ENCODE measurements at regions not wholly inside any gene's neighbourhood (a gene's known extent, or its start where the extent isn't known, plus 50 kb on each side); places are given as distances from the start of the nearest gene placed in this dataset.
"Not testable (repeated sequence)": the region's sequence is repeated elsewhere in the genome, so short reads cannot be mapped to it uniquely, and the experiment has no call there.

GRCh38 chr4:26204911-26205370 lies 115.9 kb upstream of the RBPJ start:
- Histone ChIP-seq H3K4me1 (no peaks in the 10 kb centered on the region), H3K9ac (ENCODE audit: low read depth in 2 of 2, low read length in 2 of 2) (no peak overlapping the region), H3K9me3 (no peaks in the 10 kb centered on the region), H3K27ac (no peak overlapping the region), H3K36me3 (no peaks in the 10 kb centered on the region), H3K27me3 (no peaks in the 10 kb centered on the region), H3K4me3 (no peak overlapping the region)
- intact Hi-C loops (cut with DNase I): no loop called here
- TF ChIP-seq CTCF (IDR thresholded peaks at IDR 0.05): no peak
- DNase-seq: no peak

GRCh38 chr4:26206339-26206738 lies 114.5 kb upstream of the RBPJ start:
- no peak overlapping the region for H3K9ac ChIP-seq (ENCODE audit: low read depth in 2 of 2, low read length in 2 of 2)
- H3K27ac ChIP-seq: no peak overlapping the region
- H3K4me3 ChIP-seq: no peak overlapping the region
- no peaks in the 10 kb centered on the region for H3K36me3 ChIP-seq
- intact Hi-C loops (cut with DNase I): no loop called here
- DNase-seq: no peak
- no peak for TF ChIP-seq CTCF (IDR thresholded peaks at IDR 0.05)
- no peaks in the 10 kb centered on the region for H3K4me1 ChIP-seq
- H3K27me3 ChIP-seq: no peaks in the 10 kb centered on the region
- H3K9me3 ChIP-seq: no peaks in the 10 kb centered on the region

GRCh38 chr4:26206999-26207398 lies 113.8 kb upstream of the RBPJ start:
- H3K27me3 ChIP-seq: no peaks in the 10 kb centered on the region
- intact Hi-C loops (cut with DNase I): no loop called here
- TF ChIP-seq CTCF (IDR thresholded peaks at IDR 0.05): no peak
- no peaks in the 10 kb centered on the region for H3K9me3 ChIP-seq
- no peak overlapping the region for H3K27ac ChIP-seq
- H3K36me3 ChIP-seq: no peaks in the 10 kb centered on the region
- H3K4me1 ChIP-seq: no peaks in the 10 kb centered on the region
- DNase-seq: no peak
- no peak overlapping the region for H3K4me3 ChIP-seq
- H3K9ac ChIP-seq (ENCODE audit: low read depth in 2 of 2, low read length in 2 of 2): no peak overlapping the region

GRCh38 chr4:26207631-26208030 lies 113.2 kb upstream of the RBPJ start:
- Histone ChIP-seq H3K9ac (ENCODE audit: low read depth in 2 of 2, low read length in 2 of 2) (no peak overlapping the region), H3K4me1 (no peaks in the 10 kb centered on the region), H3K9me3 (no peaks in the 10 kb centered on the region), H3K27me3 (no peaks in the 10 kb centered on the region), H3K36me3 (no peaks in the 10 kb centered on the region), H3K4me3 (no peak overlapping the region), H3K27ac (no peak overlapping the region)
- TF ChIP-seq CTCF (IDR thresholded peaks at IDR 0.05): no peak
- no peak for DNase-seq
- intact Hi-C loops (cut with DNase I): no loop called here

- Histone ChIP-seq H3K27me3 (no peaks in the 10 kb centered on the region), H3K9ac (ENCODE audit: low read depth in 2 of 2, low read length in 2 of 2) (no peak overlapping the region), H3K36me3 (no peaks in the 10 kb centered on the region), H3K27ac (no peak overlapping the region), H3K4me1 (no peaks in the 10 kb centered on the region), H3K4me3 (no peak overlapping the region), H3K9me3 (no peaks in the 10 kb centered on the region)
- no peak for TF ChIP-seq CTCF (IDR thresholded peaks at IDR 0.05)
- intact Hi-C loops (cut with DNase I): no loop called here
- no peak for DNase-seq
Observed at GRCh38 chr4:26208237-26208994, 112.4 kb upstream of the RBPJ start.

GRCh38 chr4:26209378-26209777 lies 111.4 kb upstream of the RBPJ start:
- H3K9ac ChIP-seq (ENCODE audit: low read depth in 2 of 2, low read length in 2 of 2); DNase-seq; H3K4me3 ChIP-seq; H3K4me1 ChIP-seq; H3K27me3 ChIP-seq; H3K36me3 ChIP-seq; H3K27ac ChIP-seq; intact Hi-C loops (cut with DNase I); H3K9me3 ChIP-seq: not testable (repeated sequence)

Data from colonic mucosa (tissue), 4 donors.